WERI-Rb-1 (cell line): ENCODE measurements at regions not wholly inside any gene's neighbourhood (a gene's known extent, or its start where the extent isn't known, plus 50 kb on each side); places are given as distances from the start of the nearest gene placed in this dataset.
"Not testable (repeated sequence)": the region's sequence is repeated elsewhere in the genome, so short reads cannot be mapped to it uniquely, and the experiment has no call there.

ENCODE experiments used
- DNase-seq: peaks from one replicate; pipeline ENCODE4 v3.0.0-alpha.2; 2020
- H3K27ac ChIP-seq: fragments of 250-450 bp; sonication (Bioruptor Pico); 2 replicates; pipeline ENCODE4 v1.5.1; 2020; ENCODE audit warnings: mild to moderate bottlenecking, moderate library complexity
- H3K27me3 ChIP-seq: fragments of 250-450 bp; sonication (Bioruptor Pico); 2 replicates; pipeline ENCODE4 v1.5.1; 2021; ENCODE audit warnings: mild to moderate bottlenecking, low read depth, moderate library complexity; ENCODE audit not compliant: insufficient read depth, severe bottlenecking
- H3K36me3 ChIP-seq: fragments of 250-450 bp; sonication (Bioruptor Pico); 2 replicates; pipeline ENCODE4 v1.5.1; 2020; ENCODE audit warnings: mild to moderate bottlenecking, moderate library complexity
- H3K4me3 ChIP-seq: 2 replicates; pipeline ENCODE4 v1.5.1; 2011; ENCODE audit warnings: low read depth, mild to moderate bottlenecking, control low read depth, low read length
- H3K9me3 ChIP-seq: fragments of 250-450 bp; sonication (Bioruptor Pico); 2 replicates; pipeline ENCODE4 v1.5.1; 2021; ENCODE audit warnings: mild to moderate bottlenecking, moderate library complexity; ENCODE audit not compliant: severe bottlenecking
- TF ChIP-seq, protein P1 (sequence below): IDR thresholded peaks from 2 replicates; pipeline ENCODE4 v1.5.1; 2011; ENCODE audit warnings: low read depth, mild to moderate bottlenecking, control low read depth, inconsistent platforms, low read length

DNA sequence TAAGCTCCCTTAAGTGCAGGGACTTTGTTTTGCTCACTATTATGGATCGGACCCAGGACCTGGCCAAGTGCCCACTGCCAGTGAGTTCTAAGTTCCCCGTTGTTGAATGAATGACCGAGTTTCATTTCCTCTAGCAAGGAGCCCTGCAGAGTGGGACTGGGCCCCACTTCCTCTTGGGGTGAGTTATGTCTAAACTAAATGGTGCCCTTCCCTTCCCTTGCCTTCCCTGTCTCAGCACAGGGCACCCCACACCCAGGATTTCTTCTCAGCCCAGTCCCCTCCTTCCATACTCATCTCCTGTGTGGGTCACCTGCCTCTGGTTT is 195.3 kb upstream of the HS6ST1 start:
- no peak overlapping the region for H3K4me3 ChIP-seq
- TF ChIP-seq, protein P1, sequence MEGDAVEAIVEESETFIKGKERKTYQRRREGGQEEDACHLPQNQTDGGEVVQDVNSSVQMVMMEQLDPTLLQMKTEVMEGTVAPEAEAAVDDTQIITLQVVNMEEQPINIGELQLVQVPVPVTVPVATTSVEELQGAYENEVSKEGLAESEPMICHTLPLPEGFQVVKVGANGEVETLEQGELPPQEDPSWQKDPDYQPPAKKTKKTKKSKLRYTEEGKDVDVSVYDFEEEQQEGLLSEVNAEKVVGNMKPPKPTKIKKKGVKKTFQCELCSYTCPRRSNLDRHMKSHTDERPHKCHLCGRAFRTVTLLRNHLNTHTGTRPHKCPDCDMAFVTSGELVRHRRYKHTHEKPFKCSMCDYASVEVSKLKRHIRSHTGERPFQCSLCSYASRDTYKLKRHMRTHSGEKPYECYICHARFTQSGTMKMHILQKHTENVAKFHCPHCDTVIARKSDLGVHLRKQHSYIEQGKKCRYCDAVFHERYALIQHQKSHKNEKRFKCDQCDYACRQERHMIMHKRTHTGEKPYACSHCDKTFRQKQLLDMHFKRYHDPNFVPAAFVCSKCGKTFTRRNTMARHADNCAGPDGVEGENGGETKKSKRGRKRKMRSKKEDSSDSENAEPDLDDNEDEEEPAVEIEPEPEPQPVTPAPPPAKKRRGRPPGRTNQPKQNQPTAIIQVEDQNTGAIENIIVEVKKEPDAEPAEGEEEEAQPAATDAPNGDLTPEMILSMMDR = no peak
- no peaks in the 10 kb centered on the region for H3K9me3 ChIP-seq
- peaks cover 67% of the 10 kb centered on the region for H3K27me3 ChIP-seq
- no peak overlapping the region for H3K27ac ChIP-seq
- no peaks in the 10 kb centered on the region for H3K36me3 ChIP-seq
- no peak for DNase-seq

DNA sequence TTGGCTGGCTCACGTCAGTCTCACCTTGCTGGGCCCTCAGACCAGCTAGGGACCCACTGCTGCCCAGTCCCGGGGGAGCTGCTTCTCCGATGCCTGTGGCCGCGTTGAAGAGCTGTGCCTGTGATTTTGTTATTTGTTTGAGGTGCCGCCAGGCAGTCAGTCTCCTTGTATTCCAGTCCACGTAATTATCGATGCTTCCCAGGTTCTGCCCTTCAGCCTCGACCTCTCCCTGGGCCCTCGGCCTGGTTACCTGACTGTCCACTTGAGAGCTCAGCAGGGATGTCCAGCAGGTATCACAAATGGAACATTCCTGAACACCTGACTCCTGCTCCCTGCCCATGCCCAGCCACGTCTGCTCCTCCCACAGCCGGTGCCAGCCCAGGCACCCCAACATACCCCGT is 195.9 kb upstream of the HS6ST1 start:
- Histone ChIP-seq H3K27me3 (peaks cover 67% of the 10 kb centered on the region), H3K4me3 (no peak overlapping the region), H3K9me3 (no peaks in the 10 kb centered on the region), H3K36me3 (no peaks in the 10 kb centered on the region), H3K27ac (no peak overlapping the region)
- DNase-seq = no peak
- TF ChIP-seq, protein P1 = no peak

DNA sequence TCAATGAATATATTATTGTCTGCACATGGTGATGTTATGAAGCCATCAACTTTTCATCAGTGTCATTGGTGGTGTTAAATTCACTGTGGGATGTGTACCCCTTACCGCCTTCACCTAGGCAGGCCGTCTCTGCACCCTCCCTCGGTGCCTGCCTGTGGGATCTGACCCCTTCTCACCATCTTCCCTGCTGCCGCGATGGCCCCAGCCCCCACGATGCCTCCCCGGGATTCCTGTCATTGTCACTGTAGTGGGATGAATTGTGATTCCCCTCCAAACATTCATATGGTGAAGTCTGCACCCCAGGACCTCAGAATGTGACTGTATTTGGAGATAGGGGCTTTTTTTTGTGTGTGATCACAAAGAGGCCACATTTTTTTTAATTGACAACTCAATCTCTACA is 198.3 kb upstream of the HS6ST1 start:
- H3K9me3 ChIP-seq = no peaks in the 10 kb centered on the region
- peaks cover 50% of the 10 kb centered on the region for H3K27me3 ChIP-seq
- H3K4me3 ChIP-seq = no peak overlapping the region
- DNase-seq = no peak
- TF ChIP-seq, protein P1 = no peak
- no peak overlapping the region for H3K27ac ChIP-seq
- no peaks in the 10 kb centered on the region for H3K36me3 ChIP-seq

DNA sequence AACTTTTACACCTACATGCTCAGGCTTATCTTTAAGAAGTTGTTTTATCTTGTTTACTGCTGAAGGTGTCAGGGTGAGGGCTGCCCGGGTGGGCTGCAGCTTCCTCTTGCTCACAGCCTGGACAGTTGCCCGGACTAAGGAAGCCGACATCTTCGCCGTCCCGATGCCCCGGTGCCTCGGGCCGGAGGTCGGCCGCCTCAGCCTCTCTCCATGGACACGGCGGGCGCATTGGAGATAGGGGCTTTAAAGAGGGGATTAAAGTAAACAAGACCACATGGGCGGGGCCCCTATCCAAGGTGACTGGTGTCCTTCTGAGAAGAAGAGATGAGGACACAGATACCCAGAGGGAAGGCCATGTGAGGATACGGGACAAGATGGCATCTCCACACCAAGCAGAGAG is 200.4 kb upstream of the HS6ST1 start:
- DNase-seq, H3K36me3 ChIP-seq, H3K9me3 ChIP-seq, H3K27ac ChIP-seq, H3K4me3 ChIP-seq: not testable (repeated sequence)
- peaks cover 29% of the 10 kb centered on the region for H3K27me3 ChIP-seq

DNA sequence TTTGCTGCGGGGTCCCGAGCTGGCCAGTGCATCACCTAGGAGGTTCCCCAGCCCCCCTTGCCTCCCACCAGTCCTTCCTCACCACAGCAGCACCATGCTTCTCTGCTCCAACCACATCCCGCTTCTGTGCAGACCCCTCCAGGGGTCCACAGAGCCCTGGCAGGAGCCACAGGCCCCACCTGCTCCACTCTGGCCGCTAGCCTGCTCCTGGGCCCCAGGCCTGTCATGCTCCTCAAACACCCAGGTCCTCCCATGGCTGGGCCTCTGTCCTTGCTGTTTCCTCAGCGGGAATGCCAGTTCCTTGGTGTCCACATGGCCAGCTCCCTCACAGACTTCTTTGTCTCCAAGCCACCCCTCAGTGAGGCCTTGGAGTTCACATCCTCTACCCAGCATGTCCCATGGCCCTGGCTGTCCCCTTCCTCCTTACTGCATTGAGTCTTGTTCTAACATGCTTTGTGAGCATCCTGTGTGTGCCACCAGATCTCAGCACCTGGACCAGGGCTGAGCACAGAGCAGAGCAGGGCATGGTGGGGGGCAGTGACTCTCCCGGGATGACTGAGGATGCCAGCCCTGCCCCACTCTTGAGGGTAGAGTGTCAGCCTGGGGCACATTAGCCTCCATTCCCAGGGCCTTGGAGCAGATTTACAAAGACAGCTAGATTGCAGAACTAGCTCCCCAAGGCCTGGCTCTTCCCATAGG is 201.0 kb upstream of the HS6ST1 start:
- no peak overlapping the region for H3K27ac ChIP-seq
- peaks cover 25% of the 10 kb centered on the region for H3K27me3 ChIP-seq
- no peaks in the 10 kb centered on the region for H3K36me3 ChIP-seq
- TF ChIP-seq, protein P1 = no peak
- no peaks in the 10 kb centered on the region for H3K9me3 ChIP-seq
- H3K4me3 ChIP-seq = no peak overlapping the region
- no peak for DNase-seq

DNA sequence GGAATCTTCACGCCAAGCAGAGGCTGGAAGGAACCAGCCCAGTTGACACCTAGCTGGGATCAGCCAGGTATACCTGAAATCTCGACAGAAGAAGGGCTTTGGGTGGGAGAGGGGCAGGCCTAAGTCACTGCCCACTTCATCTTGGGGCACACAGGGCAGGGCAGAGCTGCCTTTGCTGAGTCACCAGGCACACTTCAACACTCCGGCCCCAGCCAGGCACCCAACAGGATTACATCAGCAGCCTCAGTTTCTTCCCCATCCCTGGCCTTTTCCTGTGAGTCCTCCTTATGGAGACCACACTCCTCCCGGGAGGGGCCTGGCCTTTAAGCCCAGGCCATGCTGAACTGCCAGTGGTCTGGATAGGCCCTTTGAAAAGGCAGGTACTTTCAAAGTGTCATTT is 201.7 kb upstream of the HS6ST1 start:
- H3K36me3 ChIP-seq = no peaks in the 10 kb centered on the region
- H3K9me3 ChIP-seq = no peaks in the 10 kb centered on the region
- no peak for DNase-seq
- no peak overlapping the region for H3K4me3 ChIP-seq
- TF ChIP-seq, protein P1 = no peak
- H3K27ac ChIP-seq = no peak overlapping the region
- peaks cover 18% of the 10 kb centered on the region for H3K27me3 ChIP-seq
